CD4-positive, alpha-beta T cell treated with Interleukin-4 for 1 hour (primary cell): ENCODE measurements at regions not wholly inside any gene's neighbourhood (a gene's known extent, or its start where the extent isn't known, plus 50 kb on each side); places are given as distances from the start of the nearest gene placed in this dataset.

Source experiments
- DNase-seq, 2 donors: peaks; one replicate each; pipeline ENCODE4 v3.0.0-alpha.2; 2020 to 2022

DNA sequence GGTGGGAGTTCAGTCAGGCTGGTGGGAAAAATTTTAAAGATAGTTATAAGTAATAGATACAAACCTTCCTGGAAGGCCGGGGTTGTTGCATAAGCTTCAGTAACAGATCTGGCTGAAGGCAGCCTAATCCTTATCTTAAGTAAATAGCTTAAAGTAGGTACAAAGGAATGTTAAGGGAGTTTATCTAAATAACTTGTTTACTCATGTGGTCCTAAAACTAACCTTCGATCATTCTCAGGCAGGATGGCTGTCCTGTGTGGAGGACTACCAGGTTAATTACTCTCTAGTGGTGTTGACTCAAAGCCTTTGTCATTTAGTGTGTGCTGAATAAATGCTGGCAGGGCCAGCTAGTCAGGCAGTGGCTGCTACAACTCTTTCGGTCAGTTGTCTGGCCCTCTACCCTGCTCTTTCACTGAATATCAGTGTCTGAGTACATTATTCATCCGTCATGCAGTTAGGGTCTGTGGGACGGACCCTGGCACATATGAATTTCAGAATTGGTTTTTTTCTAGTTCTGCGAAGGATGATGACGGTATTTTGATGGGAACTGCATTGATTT, 131.6 kb upstream of the TAB2 start:
- no peak for DNase-seq

DNA sequence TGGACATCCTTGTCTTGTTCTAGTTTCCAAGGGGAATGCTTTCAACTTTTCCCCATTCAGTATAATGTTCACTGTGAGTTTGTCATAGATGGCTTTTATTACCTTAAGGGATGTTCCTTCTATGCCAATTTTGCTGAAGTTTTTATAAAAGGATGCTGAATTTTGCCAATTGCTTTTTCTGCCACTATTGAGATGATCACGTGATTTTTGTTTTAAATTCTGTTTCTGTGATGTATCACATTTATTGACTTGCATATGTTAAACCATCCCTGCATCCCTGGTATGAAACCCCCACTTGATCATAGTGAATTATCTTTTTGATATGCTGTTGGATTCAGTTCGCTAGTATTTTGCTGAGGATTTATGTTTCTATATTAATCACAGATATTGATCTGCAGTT, 130.6 kb upstream of the TAB2 start:
- no peak for DNase-seq

GRCh38 chr6:149190224-149190831, 127.2 kb upstream of the TAB2 start:
- DNase-seq: peak; percentile 56 to 70

DNA sequence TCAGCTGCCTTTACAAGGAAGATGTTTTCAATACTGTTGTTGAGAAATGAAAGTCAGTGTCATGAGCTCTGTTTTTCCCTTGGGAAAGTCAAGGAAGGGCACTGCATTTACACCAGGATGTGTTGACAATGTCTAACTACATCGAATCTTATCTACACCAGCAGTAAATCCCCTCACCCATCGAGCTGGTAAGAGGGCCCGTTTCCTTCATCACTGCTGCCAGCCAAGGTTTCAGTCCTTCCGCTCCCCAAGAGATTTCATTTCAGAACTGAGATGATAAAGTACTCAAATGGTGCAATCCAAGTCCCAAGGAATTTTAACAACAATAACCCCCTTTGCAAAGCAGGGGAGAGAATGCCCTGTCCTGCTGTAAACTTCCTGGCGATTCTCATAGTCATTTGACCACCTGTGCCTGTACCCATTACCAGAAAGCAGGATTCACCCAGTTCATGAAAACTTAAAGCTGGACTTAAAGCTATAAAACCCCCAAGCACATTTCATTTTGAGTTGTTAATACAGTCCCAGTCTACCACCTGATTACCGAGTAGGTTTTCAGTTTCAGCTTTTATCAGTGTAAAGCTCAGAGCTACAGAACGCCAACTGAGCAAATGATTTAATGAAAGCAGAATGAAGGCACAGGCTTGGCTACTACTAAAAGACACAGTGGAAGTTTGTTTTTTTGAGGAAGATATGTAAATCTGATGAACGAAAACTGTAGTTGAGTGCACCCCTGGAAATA, 122.5 kb upstream of the TAB2 start:
- no peak for DNase-seq

GRCh38 chr6:149196091-149196490, 121.4 kb upstream of the TAB2 start:
- DNase-seq: no peak

DNA sequence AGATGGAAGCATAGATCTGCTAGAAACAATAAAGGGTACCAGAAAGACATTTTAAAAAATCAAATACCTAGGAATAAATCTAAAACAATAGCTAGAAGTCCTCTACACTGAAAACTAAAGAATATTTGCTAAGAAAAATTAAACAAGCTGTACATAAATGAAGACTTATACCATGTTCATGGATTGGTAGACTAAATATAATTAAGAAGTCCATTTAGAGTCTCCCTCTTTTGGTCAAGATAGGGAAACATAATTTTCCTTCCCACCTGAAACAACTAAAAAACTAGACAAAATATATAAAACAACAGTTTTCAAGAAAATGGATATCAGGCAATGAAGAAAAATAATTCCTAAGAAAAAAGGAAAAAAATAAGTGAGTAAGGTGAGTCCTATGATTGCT, 120.0 kb upstream of the TAB2 start:
- no peak for DNase-seq

DNA sequence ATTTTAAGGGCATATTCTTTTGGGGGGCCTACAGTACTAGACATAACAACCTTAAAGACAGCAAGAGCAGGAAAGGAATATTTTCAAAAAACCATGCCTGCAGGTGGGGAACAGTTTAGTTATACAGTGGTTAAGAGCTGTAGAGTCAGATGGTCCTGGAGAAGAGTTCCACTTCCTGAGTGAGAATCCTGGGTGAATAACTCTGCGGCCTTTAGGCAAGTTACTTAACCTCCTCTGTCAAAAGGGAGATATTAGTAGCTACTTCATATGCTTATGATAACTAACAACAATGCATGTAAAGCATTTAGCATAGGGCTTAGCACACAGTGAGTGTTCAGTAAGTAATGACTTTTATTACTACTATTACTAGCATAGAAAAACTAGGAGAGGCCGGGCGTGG, 119.2 kb upstream of the TAB2 start:
- DNase-seq: no peak

DNA sequence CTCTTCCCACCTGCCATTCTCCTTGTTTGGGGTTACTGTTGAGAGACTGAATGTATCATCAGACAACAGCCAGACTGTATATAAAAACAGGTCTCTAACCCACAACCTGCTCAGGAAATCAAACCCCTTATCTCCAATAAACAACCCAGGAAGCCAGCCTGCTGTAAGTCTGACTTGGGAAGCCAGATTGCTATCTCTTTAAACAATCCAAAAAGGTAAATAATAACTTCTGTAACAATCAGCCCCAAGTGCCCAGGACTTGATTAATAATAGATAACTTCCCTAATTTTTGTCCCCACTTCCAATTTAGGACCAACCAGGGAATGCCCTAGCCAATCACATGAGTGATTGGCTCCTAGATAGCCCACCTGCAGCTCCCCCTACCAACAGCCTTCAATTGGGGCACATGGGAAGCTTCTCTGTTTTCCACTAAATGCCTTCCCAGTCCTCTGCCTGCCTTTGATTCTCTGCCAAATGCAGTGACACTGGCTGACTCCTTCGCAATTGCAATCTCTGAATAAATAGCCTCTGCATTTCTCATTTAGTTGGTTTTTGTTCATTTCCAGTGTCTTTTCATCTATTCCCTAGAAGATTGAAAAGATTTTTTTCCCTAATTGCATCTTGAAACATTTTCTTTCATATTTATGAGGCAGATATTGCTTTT, 117.1 kb upstream of the TAB2 start:
- DNase-seq: no peak

DNA sequence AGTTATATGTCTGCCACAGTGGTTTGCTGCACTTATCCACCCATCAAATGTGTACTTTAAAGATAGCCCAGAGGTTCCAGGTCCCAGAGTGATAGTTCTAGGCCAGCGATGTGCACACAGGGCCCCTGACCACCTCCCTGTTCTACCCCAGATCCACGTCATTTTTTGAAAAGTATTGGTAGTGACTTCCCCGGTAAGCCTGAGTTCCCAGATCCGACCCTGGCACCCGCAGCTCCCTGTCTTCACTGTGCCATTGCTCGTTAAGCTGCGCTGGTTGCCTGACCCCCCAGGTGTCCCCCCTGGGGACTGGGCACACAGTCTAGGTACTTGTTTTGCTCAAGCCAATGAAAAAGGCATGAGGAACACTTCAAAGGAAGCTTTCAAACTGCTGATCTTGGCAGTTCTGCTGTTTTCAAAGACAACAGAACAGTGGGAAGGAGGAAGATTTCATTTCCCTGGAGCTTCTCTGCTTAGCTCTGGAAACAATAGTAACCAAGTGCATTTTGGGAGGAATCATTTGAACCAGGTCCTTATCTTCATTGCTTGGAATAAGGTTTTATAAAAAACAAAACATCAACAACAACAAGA, 116.3 kb upstream of the TAB2 start:
- DNase-seq: no peak

DNA sequence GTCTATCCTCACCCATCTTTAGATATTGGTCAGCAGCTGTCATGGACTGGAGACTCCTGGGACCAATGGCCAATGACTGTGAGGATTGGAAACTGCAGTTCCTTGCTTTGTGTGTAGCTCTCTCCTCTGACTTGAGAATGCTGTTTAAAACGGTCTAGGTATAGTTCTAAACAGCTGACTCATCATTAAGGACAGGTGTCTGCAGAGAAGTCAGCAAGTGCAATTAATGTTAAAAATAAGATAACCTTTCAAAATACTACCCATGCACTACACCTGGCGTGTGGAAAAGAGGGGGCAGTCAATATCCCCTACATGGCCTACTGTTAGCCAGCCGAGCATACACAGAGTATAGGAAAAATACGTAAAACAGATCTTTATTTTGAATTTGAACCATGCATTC, 115.4 kb upstream of the TAB2 start:
- DNase-seq: no peak

DNA sequence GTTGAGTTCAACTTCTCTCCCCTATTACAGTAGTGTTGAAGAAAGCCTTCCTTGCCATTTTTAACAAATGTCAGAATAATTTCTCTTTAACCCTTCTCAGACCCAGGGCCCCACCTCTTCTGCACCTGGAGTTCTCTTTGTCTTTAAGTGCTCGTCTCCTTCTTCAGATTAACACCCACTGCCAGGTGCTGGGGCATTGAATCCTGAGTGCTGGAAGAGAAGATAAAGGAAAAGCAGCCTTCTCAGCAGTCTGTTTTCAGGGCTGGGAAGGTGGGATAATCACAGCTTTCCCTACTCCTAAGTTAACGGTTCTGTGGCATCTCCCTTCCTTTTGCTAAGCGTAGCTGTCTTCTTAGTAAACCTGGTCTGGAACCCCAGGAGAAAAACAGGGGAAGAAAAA, 114.6 kb upstream of the TAB2 start:
- DNase-seq: no peak

DNA sequence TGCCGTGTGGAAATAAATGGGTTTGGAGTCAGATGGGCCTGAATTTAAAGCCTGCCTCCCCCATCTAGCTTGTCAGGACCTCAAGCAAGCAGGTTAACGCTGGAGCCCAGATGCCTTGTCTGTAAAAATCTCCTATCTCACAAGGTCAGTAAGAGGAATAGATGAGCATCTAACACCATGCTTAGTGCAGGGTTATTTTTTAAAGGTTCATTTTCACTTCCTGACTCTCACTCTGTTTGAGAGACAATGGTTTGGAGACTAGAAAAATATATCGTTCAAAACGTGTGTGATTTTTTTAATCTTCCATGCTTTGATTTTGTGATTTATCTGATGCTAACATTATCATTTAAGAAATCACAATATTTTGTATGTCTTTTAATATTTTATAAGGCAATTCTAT, 114.0 kb upstream of the TAB2 start:
- DNase-seq: no peak

DNA sequence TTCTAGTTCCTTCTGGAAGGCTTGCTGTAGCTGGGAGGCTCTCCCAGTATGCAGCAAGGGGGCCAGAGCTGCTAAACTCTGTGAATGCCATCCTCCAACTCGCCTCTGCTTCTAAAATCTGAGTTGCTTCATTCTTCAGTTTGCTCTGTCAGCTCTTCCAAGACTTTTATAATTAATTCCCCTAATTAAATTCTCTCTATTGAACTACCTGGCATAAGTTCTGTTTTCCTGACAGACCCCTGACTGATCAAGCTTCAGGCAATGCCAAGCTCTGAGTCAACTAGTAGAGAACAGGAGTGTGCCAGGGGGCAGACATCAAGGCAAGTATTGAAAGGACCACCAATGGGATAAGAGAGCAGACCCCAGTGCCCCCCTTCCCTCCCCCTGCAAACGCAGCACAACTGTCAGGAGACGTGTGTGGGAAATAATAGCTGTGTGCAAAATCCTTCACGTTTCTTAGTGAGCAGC, 109.3 kb upstream of the TAB2 start:
- DNase-seq: no peak

DNA sequence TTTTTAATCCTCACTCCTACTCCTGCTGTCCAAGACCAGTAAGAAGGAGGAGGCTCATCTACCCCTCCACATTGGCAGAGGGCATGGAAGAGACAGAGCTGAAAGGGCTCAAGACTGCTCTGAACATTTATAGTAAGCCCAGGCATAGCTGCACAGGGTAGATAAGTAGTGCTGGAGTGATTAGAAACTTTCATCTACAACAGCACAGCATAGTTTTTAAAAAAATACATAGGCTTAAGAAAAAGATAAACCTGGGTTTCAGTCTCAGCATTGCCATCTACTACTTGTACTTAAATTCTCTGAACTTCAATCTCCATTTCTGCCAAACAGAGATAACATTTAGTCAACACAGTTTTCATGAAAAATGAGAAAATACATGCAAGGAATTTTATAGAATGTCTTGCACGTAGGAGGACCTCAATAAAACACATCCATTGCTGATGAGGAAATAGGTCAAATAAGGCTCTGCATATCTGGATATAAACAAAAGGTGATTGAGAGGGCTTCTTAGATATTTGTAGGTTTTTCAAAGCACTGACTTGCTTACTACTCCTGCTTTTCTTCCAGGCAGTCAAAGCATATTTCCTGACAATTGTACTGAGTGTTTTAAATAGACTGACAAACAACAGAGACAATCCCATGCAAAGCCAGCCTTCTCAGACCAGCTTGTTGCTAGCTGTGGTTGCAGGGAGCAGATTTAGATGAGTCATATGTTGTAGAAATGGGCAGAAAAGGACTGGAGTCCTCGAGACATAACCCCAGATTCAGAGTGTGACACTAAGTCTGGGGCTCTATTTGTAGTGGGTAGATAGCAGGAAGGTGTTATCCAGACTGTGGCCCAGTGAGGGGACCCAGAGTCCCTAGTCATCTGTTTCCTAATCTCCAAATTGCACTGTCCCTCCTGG, 107.4 kb upstream of the TAB2 start:
- DNase-seq: peak; percentile 13 to 48

DNA sequence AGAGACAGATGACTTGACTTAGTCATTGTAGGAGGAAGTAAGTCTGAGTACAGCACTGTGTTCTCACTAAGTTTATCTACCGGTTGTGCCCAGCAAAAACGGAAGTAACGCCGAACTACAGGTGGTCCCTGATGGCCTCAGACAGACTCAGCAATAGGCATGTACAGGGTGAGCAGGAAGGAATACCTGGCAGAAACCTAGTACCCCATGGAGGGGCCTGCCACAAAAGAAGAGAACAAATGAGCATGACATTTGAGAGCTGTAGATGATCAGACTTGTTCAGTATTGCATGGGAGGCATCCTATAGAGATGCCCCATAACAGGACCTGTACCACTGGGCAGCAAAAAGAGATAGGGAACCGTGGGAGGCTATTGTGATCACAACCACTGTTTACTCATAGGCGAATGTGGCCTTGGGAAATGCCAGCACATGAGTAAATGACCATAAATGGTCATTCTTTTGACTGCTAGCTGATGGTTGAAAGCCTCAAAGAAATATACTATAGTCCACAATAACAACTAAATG, 106.4 kb upstream of the TAB2 start:
- DNase-seq: peak; percentile 45 to 56

- no peak for DNase-seq
Observed at GRCh38 chr6:149212206-149212605, 105.3 kb upstream of the TAB2 start.

- peak in 1 of 2 donors; percentile 29 for DNase-seq
Observed at GRCh38 chr6:149212892-149213801, 104.4 kb upstream of the TAB2 start.

- DNase-seq: no peak
Observed at GRCh38 chr6:149213829-149214228, 103.7 kb upstream of the TAB2 start.

DNA sequence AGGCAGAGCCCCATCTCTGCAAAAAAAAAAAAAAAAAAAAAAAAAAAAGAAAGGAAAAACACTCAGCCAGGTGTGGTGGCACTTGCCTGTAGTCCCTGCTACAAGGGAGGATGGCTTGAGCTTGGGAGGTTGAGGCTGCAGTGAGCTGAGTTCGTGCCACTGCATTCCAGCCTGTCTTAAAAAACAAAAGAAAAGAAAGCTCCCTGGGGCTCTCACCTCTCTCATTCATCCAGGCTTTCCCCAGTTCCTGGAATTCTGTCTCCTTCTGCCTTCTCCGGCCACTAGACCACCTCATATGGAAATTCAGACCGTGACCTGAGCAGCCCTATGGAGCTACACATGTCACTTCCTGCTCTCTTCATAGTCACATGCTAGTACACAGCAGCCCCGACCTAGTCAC, 101.1 kb upstream of the TAB2 start:
- DNase-seq: no peak

GRCh38 chr6:149217466-149217888, 100.0 kb upstream of the TAB2 start:
- peak in 1 of 2 donors; percentile 28 for DNase-seq

DNA sequence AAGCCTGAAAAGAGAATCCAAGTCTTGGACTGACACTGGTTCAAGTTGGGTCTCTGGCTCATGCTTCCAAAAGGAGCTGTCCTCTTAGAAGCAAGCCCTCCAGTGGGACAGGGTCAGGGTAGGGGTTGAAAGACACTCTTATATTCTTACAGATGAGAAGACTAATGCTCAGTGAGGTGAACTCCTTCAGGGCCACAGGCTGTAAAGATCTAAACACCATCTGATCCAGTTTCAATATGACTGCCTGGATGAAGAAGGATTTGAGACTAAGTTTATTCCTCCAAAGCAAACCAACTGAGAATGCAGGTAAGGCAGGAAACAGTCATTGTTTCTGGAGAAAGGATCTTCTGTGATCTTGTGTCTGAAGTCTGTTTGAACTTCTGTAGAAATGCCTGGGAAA, 99.0 kb upstream of the TAB2 start:
- DNase-seq: no peak
